Esophagus squamous epithelium (tissue), 5 donors: ENCODE measurements at regions not wholly inside any gene's neighbourhood (a gene's known extent, or its start where the extent isn't known, plus 50 kb on each side); places are given as distances from the start of the nearest gene placed in this dataset.

ENCODE experiments used
- DNase-seq: peaks from one replicate; lab custom pipeline; 2025; lab: John Stamatoyannopoulos, UW
- H3K27ac ChIP-seq, 4 donors: fragments of 200-600 bp; sonication (generic); one replicate each; pipeline ENCODE4 v1.5.1; 2016 to 2019; ENCODE audit warnings: mild to moderate bottlenecking in 1 of 4
- H3K27me3 ChIP-seq, 4 donors: fragments of 200-600 bp; sonication (generic); 1 replicate in 3 of 4; 2 replicates in 1 of 4; pipeline versions ENCODE4 v1.5.1 to v1.6.0; 2017 to 2021; ENCODE audit warnings: antibody characterized with exemption in 1 of 4
- H3K36me3 ChIP-seq, 3 donors: fragments of 200-600 bp; sonication (generic); one replicate each; pipeline ENCODE4 v1.5.1; 2016 to 2019
- H3K4me1 ChIP-seq, 3 donors: fragments of 200-600 bp; sonication (generic); one replicate each; pipeline ENCODE4 v1.5.1; 2017 to 2019
- H3K4me3 ChIP-seq, 4 donors: fragments of 200-600 bp; sonication (generic); 1 replicate in 3 of 4; 2 replicates in 1 of 4; pipeline ENCODE4 v1.5.1; 2016 to 2019; ENCODE audit warnings: mild to moderate bottlenecking in 2 of 4, moderate library complexity in 1 of 4
- H3K9me3 ChIP-seq, 3 donors: fragments of 200-600 bp; sonication (generic); one replicate each; pipeline ENCODE4 v1.5.1; 2016 to 2019
- POLR2A ChIP-seq, 4 donors: fragments of 450-650 bp; IDR thresholded peaks; one replicate each; pipeline ENCODE4 v1.6.1; 2017; ENCODE audit warnings: antibody characterized with exemption in 4 of 4, mild to moderate bottlenecking in 4 of 4, moderate library complexity in 3 of 4
- WGBS, 2 donors: methylation state at CpG; one replicate each; pipeline ENCODE4 v1.1.5; 2018; 5-methylcytosine and 5-hydroxymethylcytosine counted together
- intact Hi-C: fragments of 100-400 bp; cut with DNase I; formaldehyde crosslinking; loops from one replicate; pipeline ENCODE4 v1.15.0; 2022
- TF ChIP-seq, protein P1 (sequence below), 6 experiments: fragments of 450-650 bp in 4 of 6; fragments of 200-600 bp in 2 of 6; sonication (generic) in 2 of 6; IDR thresholded peaks; one replicate each; pipeline ENCODE4 v1.5.1; 2016 to 2019; ENCODE audit warnings: antibody characterized with exemption in 6 of 6, mild to moderate bottlenecking in 4 of 6, moderate library complexity in 4 of 6
- donor health status: DM: yes; HTN: yes; CAD: no.

DNA sequence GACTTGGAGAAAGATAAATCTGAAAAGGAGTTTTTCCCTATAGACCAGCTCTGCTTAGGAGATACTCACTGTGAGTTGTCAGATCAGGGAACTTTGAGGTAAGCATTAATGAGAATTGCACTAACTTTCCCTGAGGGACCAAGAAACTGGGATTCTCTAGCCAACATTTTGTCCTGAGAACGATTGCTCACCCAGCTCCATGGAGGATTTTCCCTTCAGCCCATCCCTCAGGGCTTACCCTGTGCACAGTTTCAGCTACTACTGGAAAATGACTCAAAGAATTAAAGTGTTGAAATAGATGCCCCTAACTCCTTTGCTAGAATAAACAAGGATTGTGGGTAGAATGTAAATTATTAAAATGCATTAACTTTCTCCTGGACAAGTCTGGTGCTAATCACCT lies 237.2 kb upstream of the IL12B start:
- TF ChIP-seq, protein P1, sequence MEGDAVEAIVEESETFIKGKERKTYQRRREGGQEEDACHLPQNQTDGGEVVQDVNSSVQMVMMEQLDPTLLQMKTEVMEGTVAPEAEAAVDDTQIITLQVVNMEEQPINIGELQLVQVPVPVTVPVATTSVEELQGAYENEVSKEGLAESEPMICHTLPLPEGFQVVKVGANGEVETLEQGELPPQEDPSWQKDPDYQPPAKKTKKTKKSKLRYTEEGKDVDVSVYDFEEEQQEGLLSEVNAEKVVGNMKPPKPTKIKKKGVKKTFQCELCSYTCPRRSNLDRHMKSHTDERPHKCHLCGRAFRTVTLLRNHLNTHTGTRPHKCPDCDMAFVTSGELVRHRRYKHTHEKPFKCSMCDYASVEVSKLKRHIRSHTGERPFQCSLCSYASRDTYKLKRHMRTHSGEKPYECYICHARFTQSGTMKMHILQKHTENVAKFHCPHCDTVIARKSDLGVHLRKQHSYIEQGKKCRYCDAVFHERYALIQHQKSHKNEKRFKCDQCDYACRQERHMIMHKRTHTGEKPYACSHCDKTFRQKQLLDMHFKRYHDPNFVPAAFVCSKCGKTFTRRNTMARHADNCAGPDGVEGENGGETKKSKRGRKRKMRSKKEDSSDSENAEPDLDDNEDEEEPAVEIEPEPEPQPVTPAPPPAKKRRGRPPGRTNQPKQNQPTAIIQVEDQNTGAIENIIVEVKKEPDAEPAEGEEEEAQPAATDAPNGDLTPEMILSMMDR (IDR thresholded peaks at IDR 0.05), result no peak
- no peak for TF ChIP-seq POLR2A (IDR thresholded peaks at IDR 0.05)
- H3K9me3 ChIP-seq, result no peaks in the 10 kb centered on the region
- no peaks in the 10 kb centered on the region for H3K4me1 ChIP-seq
- no peaks in the 10 kb centered on the region for H3K36me3 ChIP-seq
- intact Hi-C loops, result no loop called here
- H3K27ac ChIP-seq, result no peak overlapping the region
- H3K4me3 ChIP-seq, result no peak overlapping the region
- no peak for DNase-seq
- 25 to 36% methylated on average over 1 of the region's 1 CpG for WGBS, 2 donors
- H3K27me3 ChIP-seq, result no peaks in the 10 kb centered on the region

DNA sequence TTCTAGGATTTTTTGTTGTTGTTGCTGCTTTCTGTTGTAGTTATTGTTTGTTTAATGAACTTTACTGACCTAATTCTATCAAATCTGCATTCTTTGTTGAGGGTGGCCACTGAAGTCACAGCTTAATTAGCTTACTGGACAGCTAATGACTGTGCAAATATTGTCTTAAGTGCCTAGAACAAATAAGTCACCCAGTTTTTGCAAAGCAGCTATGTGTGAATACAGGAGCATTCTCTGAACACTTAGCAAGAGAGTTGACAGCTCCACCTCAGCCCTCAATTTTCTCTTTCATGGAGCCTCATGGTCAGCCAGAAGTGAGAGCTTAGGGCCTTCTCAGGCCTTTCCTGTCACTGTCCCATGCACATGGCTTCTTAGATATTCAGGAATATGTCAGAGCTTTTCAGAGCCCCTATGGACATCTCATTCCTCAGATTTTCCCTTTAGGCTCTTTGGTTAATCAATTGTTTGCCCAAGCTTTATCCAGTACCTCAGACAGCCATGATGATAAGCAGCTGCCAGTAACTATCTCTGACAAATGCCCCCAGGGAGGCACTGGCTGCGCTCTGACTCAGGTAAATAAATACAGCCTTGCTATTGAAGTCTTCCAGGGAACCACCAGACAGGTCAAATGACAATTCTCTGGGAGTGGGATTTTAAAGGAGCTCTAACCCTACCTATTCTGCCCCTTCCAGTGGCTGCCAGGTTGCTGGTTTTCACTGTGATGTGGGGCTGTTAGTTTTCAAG lies 241.4 kb upstream of the IL12B start:
- 43 to 57% methylated on average over 1 of the region's 1 CpG for WGBS, 2 donors
- Histone ChIP-seq H3K36me3 (no peaks in the 10 kb centered on the region), H3K27ac (no peak overlapping the region), H3K27me3 (peaks cover 0 to 8% (median 0%) of the 10 kb centered on the region in 4 donors), H3K4me1 (no peaks in the 10 kb centered on the region), H3K4me3 (no peak overlapping the region), H3K9me3 (no peaks in the 10 kb centered on the region)
- DNase-seq, result no peak
- intact Hi-C loops, result no loop called here
- TF ChIP-seq, protein P1 (IDR thresholded peaks at IDR 0.05), result no peak
- no peak for TF ChIP-seq POLR2A (IDR thresholded peaks at IDR 0.05)

DNA sequence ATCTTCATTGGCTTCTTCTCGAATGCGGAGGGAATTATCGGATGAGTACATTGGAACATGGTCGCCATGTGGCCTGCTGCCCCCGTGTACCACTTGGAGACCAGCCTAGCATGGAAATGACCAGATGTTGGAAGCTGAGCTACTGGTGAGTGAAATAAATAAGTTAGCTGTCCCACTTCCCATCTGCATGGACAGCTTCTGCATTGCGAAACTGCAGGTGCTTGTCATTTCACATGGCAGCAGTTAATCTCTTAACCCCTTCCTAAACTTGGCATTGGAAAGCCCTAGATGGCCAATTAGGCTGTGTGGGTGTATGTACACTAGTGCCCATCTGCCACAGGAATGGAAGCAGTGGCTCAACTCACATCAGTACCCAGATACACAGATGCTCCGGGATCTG lies 246.6 kb upstream of the IL12B start:
- intact Hi-C loops, result no loop called here
- 92 to 94% methylated on average over 7 of the region's 7 CpGs for WGBS, 2 donors
- Histone ChIP-seq H3K9me3 (no peaks in the 10 kb centered on the region), H3K36me3 (no peaks in the 10 kb centered on the region), H3K4me1 (peaks cover 0 to 5% (median 0%) of the 10 kb centered on the region in 3 donors), H3K27me3 (peaks cover 0 to 20% (median 0%) of the 10 kb centered on the region in 4 donors), H3K4me3 (no peak overlapping the region), H3K27ac (no peak overlapping the region)
- TF ChIP-seq POLR2A (IDR thresholded peaks at IDR 0.05), result no peak
- TF ChIP-seq, protein P1 (IDR thresholded peaks at IDR 0.05), result no peak
- DNase-seq, result no peak

DNA sequence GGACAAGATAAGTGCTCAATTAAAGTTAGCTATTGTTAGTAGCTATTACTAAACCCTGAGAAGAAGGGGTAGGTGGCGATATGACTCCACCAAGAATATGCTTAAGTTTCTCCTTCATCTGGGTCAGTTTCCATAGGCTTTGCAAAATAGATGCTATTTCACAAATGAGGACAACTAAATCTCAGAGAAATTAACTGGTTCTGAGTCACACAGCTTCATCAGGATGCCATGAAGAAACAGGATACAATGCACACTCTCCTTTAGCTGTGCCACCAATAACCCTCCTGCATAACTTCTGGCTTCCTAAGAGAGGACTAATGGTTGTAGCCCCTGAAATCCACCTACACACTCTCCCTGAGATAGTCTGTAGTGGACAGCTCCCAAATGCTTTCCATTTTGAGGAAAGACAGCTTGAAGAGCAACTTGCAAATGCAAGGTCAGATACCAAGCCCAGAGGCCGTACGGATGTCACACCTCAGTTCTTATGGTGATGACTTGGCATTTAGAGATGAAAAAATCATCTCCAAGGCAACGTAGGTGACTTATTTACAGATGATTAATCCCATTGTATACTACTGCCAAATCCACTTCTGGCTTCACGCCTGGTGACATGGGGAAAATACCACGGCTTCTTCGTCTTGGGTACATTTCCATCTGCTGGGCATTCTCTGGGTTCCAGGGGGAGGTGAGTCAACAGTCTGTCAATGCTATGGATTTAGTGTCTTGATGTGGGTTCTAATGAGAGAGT lies 251.4 kb upstream of the IL12B start:
- Histone ChIP-seq H3K27me3 (peaks cover 0 to 12% (median 0%) of the 10 kb centered on the region in 4 donors), H3K4me1 (peaks cover 0 to 12% (median 0%) of the 10 kb centered on the region in 3 donors), H3K9me3 (no peaks in the 10 kb centered on the region), H3K4me3 (no peak overlapping the region), H3K27ac (no peak overlapping the region), H3K36me3 (no peaks in the 10 kb centered on the region)
- DNase-seq, result no peak
- WGBS, 2 donors, result 24 to 35% methylated on average over 7 of the region's 7 CpGs
- no peak for TF ChIP-seq POLR2A (IDR thresholded peaks at IDR 0.05)
- TF ChIP-seq, protein P1 (IDR thresholded peaks at IDR 0.05), result no peak
- intact Hi-C loops, result no loop called here
